KMS-11 (cell line): ENCODE measurements at regions not wholly inside any gene's neighbourhood (a gene's known extent, or its start where the extent isn't known, plus 50 kb on each side); places are given as distances from the start of the nearest gene placed in this dataset.

Experiments
- H2AFZ ChIP-seq: fragments of 200-600 bp; sonication (generic); 2 replicates; pipeline ENCODE4 v1.6.1; 2016; ENCODE audit warnings: antibody characterized with exemption, mixed run types, low read depth
- H3K27ac ChIP-seq: fragments of 200-600 bp; sonication (generic); 2 replicates; pipeline ENCODE4 v1.6.1; 2016; ENCODE audit warnings: mild to moderate bottlenecking, mixed run types
- H3K27me3 ChIP-seq: fragments of 200-600 bp; sonication (generic); 2 replicates; pipeline ENCODE4 v1.6.1; 2017; ENCODE audit warnings: mild to moderate bottlenecking, low read depth, mixed run types, moderate library complexity; ENCODE audit not compliant: insufficient read depth
- H3K36me3 ChIP-seq: fragments of 200-600 bp; sonication (generic); 2 replicates; pipeline ENCODE4 v1.6.1; 2017; ENCODE audit warnings: mild to moderate bottlenecking, mixed run types; ENCODE audit not compliant: insufficient read depth
- H3K4me1 ChIP-seq: fragments of 200-600 bp; sonication (generic); 2 replicates; pipeline ENCODE4 v1.6.1; 2016; ENCODE audit warnings: mild to moderate bottlenecking, low read depth, mixed run types; ENCODE audit not compliant: poor library complexity, severe bottlenecking
- H3K4me2 ChIP-seq: fragments of 200-600 bp; sonication (generic); 2 replicates; pipeline ENCODE4 v1.7.0; 2016; ENCODE audit warnings: mild to moderate bottlenecking, mixed run types
- H3K4me3 ChIP-seq: fragments of 200-600 bp; sonication (generic); IDR thresholded peaks from 2 replicates; pipeline ENCODE4 v1.6.1; 2017; ENCODE audit warnings: low read depth, low read length, mixed read lengths; ENCODE audit not compliant: insufficient read depth
- H3K79me2 ChIP-seq: fragments of 200-600 bp; sonication (generic); 2 replicates; pipeline ENCODE4 v1.6.1; 2016; ENCODE audit warnings: low read depth, mixed run types; ENCODE audit not compliant: insufficient read depth
- H3K9ac ChIP-seq: fragments of 200-600 bp; sonication (generic); 2 replicates; pipeline ENCODE4 v1.6.1; 2016; ENCODE audit warnings: mild to moderate bottlenecking, mixed run types
- H4K20me1 ChIP-seq: fragments of 200-600 bp; sonication (generic); 2 replicates; pipeline ENCODE4 v1.6.1; 2016; ENCODE audit warnings: mild to moderate bottlenecking, mixed run types; ENCODE audit not compliant: insufficient read depth
- TF ChIP-seq, protein P1 (sequence below): fragments of 200-600 bp; sonication (generic); conservative IDR thresholded peaks from 2 replicates; pipeline ENCODE4 v1.6.1; 2017; ENCODE audit warnings: low read depth, mild to moderate bottlenecking, antibody characterized with exemption, low read length, moderate library complexity, mixed read lengths

DNA sequence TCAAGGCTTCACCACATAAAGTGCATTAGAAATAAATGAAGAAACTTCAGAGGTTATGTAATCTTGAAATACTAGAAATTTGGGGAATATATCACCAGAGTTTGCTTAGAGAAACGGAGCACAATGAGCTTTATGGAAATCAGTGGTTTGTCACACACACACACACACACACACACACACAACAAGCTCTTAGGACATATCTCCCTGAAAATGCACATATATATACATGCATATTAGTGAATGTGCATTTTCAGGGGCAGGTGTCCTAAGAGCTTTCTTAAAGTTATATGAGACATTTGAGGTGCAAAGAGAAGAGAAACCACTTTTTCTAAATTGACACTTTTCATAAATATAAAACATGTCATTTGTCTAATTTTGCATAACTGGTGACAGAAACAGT, 93.7 kb upstream of the CARD18 start:
- H3K79me2 ChIP-seq = no peaks in the 10 kb centered on the region
- no peaks in the 10 kb centered on the region for H3K27me3 ChIP-seq
- no peak overlapping the region for H3K4me2 ChIP-seq
- no peak overlapping the region for H3K4me3 ChIP-seq
- TF ChIP-seq, protein P1, sequence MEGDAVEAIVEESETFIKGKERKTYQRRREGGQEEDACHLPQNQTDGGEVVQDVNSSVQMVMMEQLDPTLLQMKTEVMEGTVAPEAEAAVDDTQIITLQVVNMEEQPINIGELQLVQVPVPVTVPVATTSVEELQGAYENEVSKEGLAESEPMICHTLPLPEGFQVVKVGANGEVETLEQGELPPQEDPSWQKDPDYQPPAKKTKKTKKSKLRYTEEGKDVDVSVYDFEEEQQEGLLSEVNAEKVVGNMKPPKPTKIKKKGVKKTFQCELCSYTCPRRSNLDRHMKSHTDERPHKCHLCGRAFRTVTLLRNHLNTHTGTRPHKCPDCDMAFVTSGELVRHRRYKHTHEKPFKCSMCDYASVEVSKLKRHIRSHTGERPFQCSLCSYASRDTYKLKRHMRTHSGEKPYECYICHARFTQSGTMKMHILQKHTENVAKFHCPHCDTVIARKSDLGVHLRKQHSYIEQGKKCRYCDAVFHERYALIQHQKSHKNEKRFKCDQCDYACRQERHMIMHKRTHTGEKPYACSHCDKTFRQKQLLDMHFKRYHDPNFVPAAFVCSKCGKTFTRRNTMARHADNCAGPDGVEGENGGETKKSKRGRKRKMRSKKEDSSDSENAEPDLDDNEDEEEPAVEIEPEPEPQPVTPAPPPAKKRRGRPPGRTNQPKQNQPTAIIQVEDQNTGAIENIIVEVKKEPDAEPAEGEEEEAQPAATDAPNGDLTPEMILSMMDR = no peak
- no peak overlapping the region for H2AFZ ChIP-seq
- H4K20me1 ChIP-seq = no peaks in the 10 kb centered on the region
- no peak overlapping the region for H3K9ac ChIP-seq
- no peaks in the 10 kb centered on the region for H3K36me3 ChIP-seq
- no peaks in the 10 kb centered on the region for H3K4me1 ChIP-seq
- no peak overlapping the region for H3K27ac ChIP-seq

DNA sequence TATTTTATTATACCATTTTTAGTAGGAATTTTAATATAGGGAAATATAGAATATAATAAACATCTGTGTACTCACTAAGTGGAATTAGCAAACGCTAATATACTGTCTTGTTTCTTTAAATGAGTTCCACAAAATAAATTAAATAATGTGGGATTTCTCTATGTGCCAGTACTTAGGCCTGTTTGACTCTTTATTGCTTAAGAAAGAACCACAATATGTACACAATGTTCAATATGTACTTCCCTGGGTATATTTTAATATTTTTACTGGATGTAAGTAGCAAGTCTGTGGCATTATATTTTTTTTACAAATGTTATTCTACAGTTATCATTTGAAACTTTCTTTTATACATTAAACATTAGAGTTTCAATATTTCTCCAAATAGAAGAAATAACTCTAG, 92.5 kb upstream of the CARD18 start:
- Histone ChIP-seq H3K27ac (no peak overlapping the region), H3K4me1 (no peaks in the 10 kb centered on the region), H4K20me1 (no peaks in the 10 kb centered on the region), H3K27me3 (no peaks in the 10 kb centered on the region), H2AFZ (no peak overlapping the region), H3K9ac (no peak overlapping the region), H3K4me2 (no peak overlapping the region), H3K79me2 (no peaks in the 10 kb centered on the region), H3K4me3 (no peak overlapping the region), H3K36me3 (no peaks in the 10 kb centered on the region)
- TF ChIP-seq, protein P1 = no peak

DNA sequence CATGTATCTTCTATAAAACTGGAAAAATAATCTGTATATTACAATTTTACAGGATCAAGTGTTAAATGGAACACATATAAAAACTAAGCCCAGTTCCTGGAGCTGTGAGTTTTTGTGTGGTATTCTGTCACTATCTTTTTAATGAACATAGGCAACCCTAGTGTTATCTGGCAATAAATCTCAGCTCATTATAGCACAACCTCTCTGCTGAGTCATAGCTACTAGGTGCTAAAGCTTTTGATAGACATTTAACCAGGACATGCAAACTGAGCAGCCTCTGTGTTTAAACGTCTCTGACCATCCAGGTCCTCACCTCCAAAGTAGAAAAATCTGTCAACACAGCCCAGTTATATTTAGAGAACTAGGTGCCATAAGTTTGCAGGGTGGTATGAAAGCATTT, 91.0 kb upstream of the CARD18 start:
- Histone ChIP-seq H3K4me1 (no peaks in the 10 kb centered on the region), H3K27me3 (no peaks in the 10 kb centered on the region), H3K9ac (no peak overlapping the region), H4K20me1 (no peaks in the 10 kb centered on the region), H3K27ac (no peak overlapping the region), H3K4me2 (no peak overlapping the region), H3K79me2 (no peaks in the 10 kb centered on the region), H2AFZ (no peak overlapping the region), H3K4me3 (no peak overlapping the region), H3K36me3 (no peaks in the 10 kb centered on the region)
- TF ChIP-seq, protein P1 = no peak

DNA sequence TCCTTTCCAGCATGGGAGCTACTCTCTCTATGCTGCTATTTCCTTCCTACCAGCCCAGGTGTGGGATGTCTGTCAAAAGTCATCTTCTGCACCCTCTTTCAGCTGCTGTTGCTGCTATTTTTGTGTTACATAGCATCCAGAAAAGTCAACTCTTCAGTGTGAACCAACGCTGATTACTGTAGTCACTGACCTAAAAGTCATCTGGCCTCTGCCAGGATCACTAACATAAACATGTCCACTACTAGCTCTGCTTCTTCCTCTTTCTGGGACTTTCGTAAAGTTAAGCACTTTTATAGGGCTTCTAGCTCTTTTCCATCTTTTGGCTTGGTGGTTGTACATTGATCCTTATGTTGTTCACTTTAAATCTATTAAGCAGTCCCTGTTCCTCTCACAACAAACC, 90.2 kb upstream of the CARD18 start:
- Histone ChIP-seq H3K27me3 (no peaks in the 10 kb centered on the region), H2AFZ (no peak overlapping the region), H3K4me3 (no peak overlapping the region), H4K20me1 (no peaks in the 10 kb centered on the region), H3K4me1 (no peaks in the 10 kb centered on the region), H3K9ac (no peak overlapping the region), H3K79me2 (no peaks in the 10 kb centered on the region), H3K4me2 (no peak overlapping the region), H3K36me3 (no peaks in the 10 kb centered on the region), H3K27ac (no peak overlapping the region)
- TF ChIP-seq, protein P1 = no peak

DNA sequence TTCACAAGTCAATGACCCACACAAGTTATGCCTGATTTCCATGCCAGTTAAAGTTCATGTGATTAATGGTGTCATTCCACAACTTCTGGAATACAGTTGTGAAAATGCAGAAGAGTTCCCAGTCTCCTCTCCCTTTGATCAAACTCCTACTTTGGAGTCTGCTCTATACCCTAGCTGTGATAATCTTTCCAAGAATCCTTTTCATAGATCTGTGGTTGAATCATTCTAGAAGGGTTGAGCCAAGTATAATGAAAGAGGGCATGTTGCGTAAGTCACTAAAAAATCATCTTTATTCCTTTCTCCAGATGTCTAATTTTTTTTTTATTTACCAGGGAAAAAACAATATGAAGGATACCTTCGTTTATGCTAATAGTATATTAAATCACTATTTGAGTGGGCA, 89.7 kb upstream of the CARD18 start:
- Histone ChIP-seq H3K79me2 (no peaks in the 10 kb centered on the region), H3K4me3 (no peak overlapping the region), H2AFZ (no peak overlapping the region), H3K27ac (no peak overlapping the region), H4K20me1 (no peaks in the 10 kb centered on the region), H3K9ac (no peak overlapping the region), H3K27me3 (no peaks in the 10 kb centered on the region), H3K4me2 (no peak overlapping the region), H3K36me3 (no peaks in the 10 kb centered on the region), H3K4me1 (no peaks in the 10 kb centered on the region)
- TF ChIP-seq, protein P1 = no peak
